ENCODE measurements at regions not wholly inside any gene's neighbourhood (a gene's known extent, or its start where the extent isn't known, plus 50 kb on each side); places are given as distances from the start of the nearest gene placed in this dataset.

GRCh38 chr18:78612318-78612717 lies 367.3 kb upstream of the SALL3 start:
- no peak for DNase-seq

DNA sequence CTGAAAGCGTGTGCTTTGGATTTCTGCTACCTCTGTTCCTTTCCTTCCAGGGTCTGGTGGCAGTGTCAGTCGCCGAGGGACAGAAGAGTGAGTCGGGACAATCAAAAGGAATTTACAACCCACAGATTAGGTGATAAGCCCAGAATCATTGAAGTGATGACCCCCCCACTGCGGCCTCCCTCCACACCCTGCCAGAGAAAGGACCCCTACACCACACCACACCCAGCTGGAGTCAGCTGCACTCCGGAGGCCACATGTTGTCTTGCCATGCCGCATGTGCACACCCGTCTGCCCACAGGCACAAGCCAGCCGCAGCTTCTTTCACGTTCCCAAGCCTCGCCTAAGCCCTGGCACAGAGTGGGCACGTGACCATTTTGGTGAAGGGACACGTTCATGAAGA lies 366.8 kb upstream of the SALL3 start:
- no peak for DNase-seq

DNA sequence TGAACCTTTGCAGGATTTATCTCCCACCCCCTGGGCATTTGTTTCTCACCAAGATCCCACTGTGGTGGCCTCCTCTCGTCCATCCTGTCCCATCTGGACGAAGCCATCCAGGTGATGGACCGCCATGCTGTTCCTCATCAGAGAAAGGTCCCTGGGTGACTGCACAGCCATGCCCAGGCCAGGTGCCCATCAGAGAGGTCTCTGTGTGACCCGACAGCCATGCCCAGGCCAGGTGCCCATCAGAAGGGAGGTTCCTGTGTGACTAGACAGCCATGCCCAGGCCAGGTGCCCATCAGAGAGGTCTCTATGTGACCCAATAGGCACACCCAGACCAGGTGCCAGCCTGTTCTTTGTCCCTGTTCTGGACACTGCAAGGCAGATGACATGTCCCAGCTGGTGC lies 360.9 kb upstream of the SALL3 start:
- no peak for DNase-seq

- no peak for DNase-seq
Observed at GRCh38 chr18:78619854-78620253, 359.8 kb upstream of the SALL3 start.

- no peak for DNase-seq
Observed at GRCh38 chr18:78620326-78620725, 359.3 kb upstream of the SALL3 start.

DNA sequence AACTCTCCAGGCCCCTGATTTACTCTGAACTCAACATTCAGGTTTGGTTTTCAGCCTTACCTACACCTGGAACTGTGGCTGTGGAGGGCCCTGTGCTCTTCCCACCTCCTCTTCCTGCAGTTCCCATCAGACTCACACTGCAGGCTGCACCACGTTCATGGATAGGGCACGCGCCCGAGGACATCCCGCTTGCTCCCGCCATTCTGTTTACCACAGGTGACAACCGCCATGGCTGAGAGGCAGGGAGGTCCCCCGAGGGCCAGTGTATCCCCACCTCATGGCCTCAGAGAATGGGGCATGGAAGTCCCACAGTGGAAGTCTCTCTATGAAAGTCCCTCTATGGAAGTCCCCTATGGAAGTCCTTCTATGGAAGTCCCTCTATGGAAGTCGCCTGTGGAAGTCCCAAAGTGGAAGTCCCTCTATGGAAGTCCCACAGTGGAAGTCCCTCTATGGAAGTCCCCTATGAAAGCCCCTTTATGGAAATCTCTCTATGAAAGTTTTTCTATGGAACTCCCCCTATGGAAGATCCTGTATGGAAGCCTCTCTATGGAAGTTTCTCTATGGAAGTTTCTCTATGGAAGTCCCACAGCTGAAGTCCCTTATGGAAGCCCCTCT lies 358.4 kb upstream of the SALL3 start:
- DNase-seq = no peak

DNA sequence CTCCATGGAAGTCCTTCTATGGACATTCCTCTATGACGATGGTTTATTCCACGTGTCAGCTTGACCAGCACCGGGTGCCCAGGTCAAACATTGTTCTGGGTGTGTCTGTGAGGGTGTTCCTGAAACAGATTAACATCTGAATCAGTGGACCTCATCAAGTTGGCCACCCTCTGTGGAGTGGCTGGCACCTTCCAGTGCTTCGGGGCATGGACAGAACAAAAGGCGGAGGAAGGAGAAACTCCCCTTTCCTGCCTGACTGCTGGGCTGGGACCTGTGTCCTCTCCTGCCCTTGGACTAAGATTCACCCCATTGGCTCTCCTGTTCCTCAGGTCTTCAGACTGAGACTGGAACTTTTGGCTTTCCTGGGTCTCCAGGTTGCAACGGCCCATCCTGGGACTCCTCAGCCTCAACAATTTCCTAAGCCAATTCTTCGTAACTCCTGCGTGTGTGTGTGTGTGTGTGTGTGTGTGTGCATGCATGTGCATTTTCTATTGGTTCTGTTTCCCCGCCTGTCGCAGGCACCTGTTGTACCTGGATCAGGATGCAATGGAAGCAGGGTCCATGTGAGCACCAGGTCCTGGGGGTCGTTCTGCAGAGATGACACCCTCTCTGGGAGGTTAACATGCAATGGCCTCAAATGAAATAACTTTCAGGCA lies 357.2 kb upstream of the SALL3 start:
- DNase-seq = no peak

DNA sequence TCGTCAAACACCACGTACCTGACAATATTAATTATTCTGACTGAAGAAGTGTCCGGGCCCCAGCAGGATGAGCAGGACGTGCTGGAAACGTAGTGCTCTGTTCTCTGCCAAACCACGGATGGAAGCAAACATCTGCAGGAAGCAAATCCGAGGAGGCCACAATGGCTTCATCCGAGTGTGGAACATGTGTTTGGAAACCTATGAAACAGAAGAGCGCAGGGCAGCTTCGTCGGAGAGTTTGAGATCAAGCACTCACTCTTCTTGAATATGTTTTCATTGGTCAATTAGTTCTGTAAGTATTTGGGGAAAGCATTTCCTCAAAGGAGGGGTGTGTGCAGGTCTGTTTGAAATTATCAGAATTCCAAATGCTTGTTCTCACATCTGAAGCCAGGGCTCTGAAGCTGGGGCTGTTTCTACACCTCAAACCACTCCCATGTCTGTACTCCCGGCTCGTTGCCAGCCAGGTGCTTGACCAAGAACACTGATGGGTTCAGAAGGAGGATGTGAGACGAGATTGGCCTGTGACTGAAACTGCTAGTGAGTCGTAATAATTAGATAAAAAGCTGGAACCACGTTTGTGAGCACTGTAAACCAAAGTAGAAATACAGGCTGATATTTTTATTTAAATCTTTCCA lies 356.6 kb upstream of the SALL3 start:
- no peak for DNase-seq

GRCh38 chr18:78624646-78625279 lies 354.9 kb upstream of the SALL3 start:
- no peak for DNase-seq

DNA sequence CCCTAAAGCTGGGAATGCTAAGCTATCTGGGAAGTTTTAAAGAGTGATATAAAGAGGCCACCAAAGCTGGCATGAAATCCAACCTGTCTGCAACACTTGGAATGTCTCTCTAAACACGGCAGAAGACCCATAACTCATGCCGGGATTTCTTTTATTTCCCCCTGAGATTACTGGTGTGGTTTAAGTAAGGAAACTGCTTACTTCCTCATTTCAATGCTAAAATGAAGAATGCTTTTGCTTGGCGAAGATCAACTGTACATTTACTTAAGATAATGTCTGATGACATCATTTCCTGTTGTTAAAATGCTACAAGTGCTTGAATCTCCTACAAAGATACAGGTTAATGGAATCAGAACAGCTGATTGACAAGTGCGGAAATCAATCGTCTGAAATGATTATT lies 353.8 kb upstream of the SALL3 start:
- DNase-seq = no peak

- DNase-seq = no peak
Observed at GRCh38 chr18:78627551-78628346, 351.9 kb upstream of the SALL3 start.

DNA sequence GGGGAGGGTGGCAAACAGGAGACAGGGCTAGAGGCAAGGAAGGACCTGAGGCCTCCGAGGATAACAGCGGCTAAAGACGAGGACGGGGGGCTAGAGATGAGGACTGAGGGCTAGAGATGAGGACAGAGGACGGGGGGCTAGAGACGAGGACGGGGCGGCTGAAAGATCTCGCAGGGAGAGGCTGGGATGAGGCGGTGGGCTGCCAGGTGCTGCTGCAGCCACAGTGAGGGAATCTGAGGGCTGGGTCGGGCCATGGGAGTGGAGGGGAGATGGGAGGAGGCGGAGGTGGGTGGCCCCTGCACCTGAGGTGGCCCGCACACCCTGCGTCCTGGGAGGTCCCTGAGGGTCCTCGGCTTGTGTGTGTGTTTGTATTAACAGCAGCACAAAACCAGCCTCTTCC lies 350.2 kb upstream of the SALL3 start:
- no peak for DNase-seq

DNA sequence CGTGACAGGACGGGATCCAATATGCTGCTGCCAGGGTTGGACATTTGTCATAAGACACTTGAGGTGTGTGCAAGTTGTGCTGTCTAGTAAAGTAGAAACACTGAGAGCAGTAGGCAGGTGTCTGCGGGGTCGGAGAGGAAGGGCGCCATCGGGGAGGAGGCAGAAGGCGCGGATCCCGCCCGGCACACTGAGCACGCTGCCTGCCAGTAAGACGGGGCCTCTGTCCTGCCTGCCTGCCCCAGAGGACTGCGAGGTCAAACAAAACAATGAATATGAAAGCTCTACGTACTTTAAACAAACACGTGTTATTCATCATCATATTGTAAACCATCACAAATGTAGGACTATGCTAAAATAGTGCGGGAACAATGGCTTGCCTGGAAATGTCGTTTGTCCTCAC lies 349.3 kb upstream of the SALL3 start:
- no peak for DNase-seq

GRCh38 chr18:78630981-78631510 lies 348.6 kb upstream of the SALL3 start:
- DNase-seq = no peak

GRCh38 chr18:78632111-78632541 lies 347.5 kb upstream of the SALL3 start:
- DNase-seq = no peak

GRCh38 chr18:78634061-78634696 lies 345.4 kb upstream of the SALL3 start:
- DNase-seq = no peak

- no peak for DNase-seq
Observed at GRCh38 chr18:78635093-78635800, 344.4 kb upstream of the SALL3 start.

- DNase-seq = no peak
Observed at GRCh38 chr18:78636260-78636659, 343.4 kb upstream of the SALL3 start.

DNA sequence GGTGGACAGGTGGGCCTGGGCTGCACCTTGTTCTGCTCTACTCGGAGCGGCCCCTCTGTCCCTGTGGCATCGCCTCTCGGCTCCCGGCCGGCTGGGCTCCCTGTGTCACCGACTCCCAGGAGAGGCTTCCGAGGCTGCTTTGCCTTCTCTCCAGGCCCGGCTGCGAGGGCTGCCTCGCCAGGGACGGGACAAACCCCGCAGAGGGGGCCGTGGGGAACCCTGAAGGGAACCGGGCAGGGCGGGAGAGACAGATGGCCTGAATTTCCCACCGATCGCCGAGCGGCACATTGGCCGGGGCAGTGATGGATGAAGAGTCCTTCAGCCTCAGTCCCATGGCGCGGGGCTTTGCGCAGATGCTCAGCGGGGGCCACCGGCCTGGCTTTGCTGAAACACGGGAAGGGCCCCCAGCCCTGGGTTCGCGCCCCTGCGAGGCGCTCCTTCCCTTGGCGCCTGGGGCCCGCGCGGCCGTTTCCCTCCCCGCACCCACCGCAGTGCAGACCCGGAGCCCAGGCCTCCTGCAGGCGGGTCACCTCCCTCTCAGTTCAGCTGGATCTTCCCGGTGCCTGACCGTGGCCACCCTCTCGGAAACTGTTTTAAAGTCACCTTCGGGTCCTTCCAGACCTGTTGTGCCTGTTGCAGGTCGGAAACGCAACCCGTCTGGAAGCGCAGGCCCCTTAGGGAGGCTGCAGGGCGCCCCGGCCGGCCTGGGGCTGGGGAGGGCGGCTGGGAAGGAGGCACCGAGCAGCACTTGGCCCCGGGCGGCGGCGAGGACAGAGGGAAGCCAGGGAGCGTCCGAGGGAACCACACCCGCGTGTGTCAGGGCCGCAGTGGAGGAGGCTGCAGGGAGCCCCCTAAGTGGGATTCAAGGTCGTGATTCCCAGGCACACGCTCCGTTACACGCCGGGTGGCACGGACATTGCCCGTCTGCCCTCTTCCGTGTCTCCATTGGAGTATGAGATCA lies 341.9 kb upstream of the SALL3 start:
- DNase-seq = no peak
